Transverse colon (tissue), 4 donors: ENCODE measurements at regions not wholly inside any gene's neighbourhood (a gene's known extent, or its start where the extent isn't known, plus 50 kb on each side); places are given as distances from the start of the nearest gene placed in this dataset.

Experiments used
- DNase-seq: peaks from one replicate; pipeline ENCODE4 v3.0.0-alpha.2; 2019
- H3K27ac ChIP-seq, 4 donors: fragments of 200-600 bp; sonication (generic); 2 replicates each; pipeline ENCODE4 v1.5.1; 2016 to 2018; ENCODE audit warnings: inconsistent platforms in 4 of 4
- H3K27me3 ChIP-seq: fragments of 200-600 bp; sonication (generic); 2 replicates; pipeline ENCODE4 v1.5.1; 2017; ENCODE audit warnings: inconsistent platforms
- H3K36me3 ChIP-seq, 4 donors: fragments of 200-600 bp; sonication (generic); 2 replicates each; pipeline ENCODE4 v1.5.1; 2017 to 2019; ENCODE audit warnings: inconsistent platforms in 4 of 4
- H3K4me1 ChIP-seq, 4 donors: fragments of 200-600 bp; sonication (generic); 2 replicates each; pipeline ENCODE4 v1.5.1; 2017 to 2020; ENCODE audit warnings: inconsistent platforms in 4 of 4
- H3K4me3 ChIP-seq, 4 donors: fragments of 200-600 bp; sonication (generic); 1 replicate in 1 of 4; 2 replicates in 3 of 4; pipeline versions ENCODE4 v1.5.1 to v1.6.1; 2017 to 2019; ENCODE audit warnings: inconsistent platforms in 4 of 4
- H3K9me3 ChIP-seq, 2 donors: fragments of 200-600 bp; sonication (generic); 2 replicates each; pipeline ENCODE4 v1.5.1; 2017 to 2019; ENCODE audit warnings: inconsistent platforms in 2 of 2
- CTCF ChIP-seq, 5 experiments: fragments of 200-600 bp in 3 of 5; fragments of 450-650 bp in 2 of 5; sonication (generic) in 3 of 5; IDR thresholded peaks; 1 replicate in 2 of 5; 2 replicates in 3 of 5; pipeline ENCODE4 v1.5.1; 2016 to 2017; ENCODE audit warnings: antibody characterized with exemption in 5 of 5, inconsistent platforms in 3 of 5, mild to moderate bottlenecking in 2 of 5, moderate library complexity in 1 of 5
- EP300 ChIP-seq: sonication (generic); formaldehyde crosslinking; IDR thresholded peaks from one replicate; pipeline ENCODE4 v1.6.1; 2017; ENCODE audit warnings: antibody characterized with exemption, low read depth
- POLR2A ChIP-seq: fragments of 450-650 bp; IDR thresholded peaks from one replicate; pipeline ENCODE4 v1.6.1; 2016; ENCODE audit warnings: antibody characterized with exemption, mild to moderate bottlenecking, moderate library complexity
- POLR2AphosphoS5 ChIP-seq, 3 donors: sonication (generic); formaldehyde crosslinking; IDR thresholded peaks; one replicate each; pipeline ENCODE4 v1.6.1; 2016; ENCODE audit warnings: antibody characterized with exemption in 3 of 3
- WGBS, 2 donors: methylation state at CpG; one replicate each; pipeline ENCODE4 v1.1.5; 2018; ENCODE audit warnings: low coverage in 1 of 2; 5-methylcytosine and 5-hydroxymethylcytosine counted together
- in situ Hi-C, 4 donors: fragments of 200-750 bp; cut with MboI; loops; one replicate each; pipeline versions ENCODE4 v1.15.0 to v1.15.1; 2017; ENCODE audit warnings: low sequenced_read_pairs in 3 of 4, low pct_ligation_motif_present in 1 of 4, low pct_unique_long_range_greater_than_20kb in 1 of 4
- intact Hi-C: fragments of 100-400 bp; cut with DNase I; formaldehyde crosslinking; loops from one replicate; pipeline ENCODE4 v1.15.1; 2023; ENCODE audit warnings: low total_unique reads

GRCh38 chr11:128407962-128408361, 179.4 kb downstream of the ETS1 start:
- Histone ChIP-seq H3K27me3 (no peaks in the 10 kb centered on the region), H3K27ac (no peak overlapping the region), H3K9me3 (no peaks in the 10 kb centered on the region), H3K4me1 (peaks cover 0 to 41% (median 20%) of the 10 kb centered on the region in 4 donors), H3K36me3 (no peaks in the 10 kb centered on the region), H3K4me3 (no peak overlapping the region)
- no peak for DNase-seq
- WGBS, 2 donors, result 73 to 76% methylated on average over 1 of the region's 1 CpG
- intact Hi-C loops, result no loop called here
- no peak for TF ChIP-seq POLR2A
- TF ChIP-seq CTCF (IDR thresholded peaks at IDR 0.05), result no peak
- TF ChIP-seq EP300, result no peak
- no peak for TF ChIP-seq POLR2AphosphoS5 (IDR thresholded peaks at IDR 0.05)
- in situ Hi-C loops, result no loop called here

GRCh38 chr11:128405714-128406662, 181.4 kb downstream of the ETS1 start:
- TF ChIP-seq POLR2A (no peak), POLR2AphosphoS5 (IDR thresholded peaks at IDR 0.05) (no peak), CTCF (IDR thresholded peaks at IDR 0.05) (no peak), EP300 (no peak)
- no peaks in the 10 kb centered on the region for H3K9me3 ChIP-seq
- peaks cover 0 to 26% (median 7%) of the 10 kb centered on the region in 4 donors for H3K4me1 ChIP-seq
- in situ Hi-C loops, result no loop called here
- peak overlapping the region; percentile 5 to 57 (median 44) for H3K27ac ChIP-seq
- 44 to 53% methylated on average over 2 to 8 of the region's 8 CpGs for WGBS, 2 donors
- DNase-seq, result no peak
- H3K27me3 ChIP-seq, result no peaks in the 10 kb centered on the region
- no peaks in the 10 kb centered on the region for H3K36me3 ChIP-seq
- H3K4me3 ChIP-seq, result no peak overlapping the region
- intact Hi-C loops, result no loop called here

DNA sequence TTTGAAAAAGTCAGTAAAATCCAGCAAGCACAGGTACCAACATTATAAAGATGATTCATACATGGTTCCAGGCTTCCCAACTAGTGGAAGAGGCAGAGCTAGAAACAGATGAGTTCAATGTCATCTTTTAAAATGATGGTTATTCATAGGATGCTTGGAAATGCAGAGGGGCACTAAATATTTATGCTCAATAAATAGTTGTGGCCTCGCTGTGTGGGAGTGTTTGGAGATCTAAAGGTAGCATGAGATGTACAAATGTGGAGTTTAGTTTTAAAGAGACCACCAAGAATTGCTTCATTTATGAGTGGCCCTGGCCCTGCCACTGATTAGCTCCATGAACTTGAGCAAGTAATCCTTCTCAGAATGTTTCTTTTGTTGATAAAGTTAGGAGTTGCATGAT, 182.2 kb downstream of the ETS1 start:
- H3K27ac ChIP-seq, result peak overlapping the region in 3 of 4 donors; percentile 5 to 57 (median 50)

More for the DNA sequence above, 182.2 kb downstream of the ETS1 start:
- Histone ChIP-seq H3K9me3 (no peaks in the 10 kb centered on the region), H3K4me1 (peaks cover 0 to 26% (median 7%) of the 10 kb centered on the region in 4 donors), H3K4me3 (no peak overlapping the region), H3K36me3 (no peaks in the 10 kb centered on the region), H3K27me3 (no peaks in the 10 kb centered on the region)
- WGBS, 2 donors, result 74 to 100% methylated on average over 1 of the region's 1 CpG
- in situ Hi-C loops (no loop called here), intact Hi-C loops (no loop called here)
- no peak for DNase-seq
- TF ChIP-seq POLR2A (no peak), POLR2AphosphoS5 (IDR thresholded peaks at IDR 0.05) (no peak), CTCF (IDR thresholded peaks at IDR 0.05) (no peak), EP300 (no peak)
